Endothelial cell of umbilical vein (primary cell): ENCODE measurements at regions not wholly inside any gene's neighbourhood (a gene's known extent, or its start where the extent isn't known, plus 50 kb on each side); places are given as distances from the start of the nearest gene placed in this dataset.

ENCODE experiments used
- BruUV-seq: library from RNA; stranded (reverse); fragments of 400-500 nt; replicated peaks from 2 replicates; lab custom pipeline; 2021; lab: Mats Ljungman, UMichigan
- CTCF ChIA-PET: fragments of 300-600, 350-600 bp; sonication (Branson Sonifier 250); formaldehyde crosslinking; loops from one replicate; lab custom pipeline; 2021; ENCODE audit warnings: antibody characterized with exemption, inconsistent platforms; lab: Charles Lee
- POLR2A ChIA-PET: fragments of 300-600, 350-600 bp; sonication (Branson Sonifier 250); formaldehyde crosslinking; loops from one replicate; lab custom pipeline; 2021; ENCODE audit warnings: antibody characterized with exemption, inconsistent platforms; lab: Charles Lee
- DNase-seq: peaks from one replicate; pipeline ENCODE4 v3.0.0-alpha.2; 2011; ENCODE audit warnings: low read depth, low spot score
- FAIRE-seq: peaks from 2 replicates; lab custom pipeline; 2011; peaks lifted over from hg19 to GRCh38; lab: Jason Lieb, UNC
- H2AFZ ChIP-seq: 2 replicates; pipeline ENCODE4 v1.6.0; 2012; ENCODE audit warnings: low read depth, low read length, control low read depth, inconsistent platforms
- H3K27ac ChIP-seq: 2 replicates; pipeline ENCODE4 v1.5.1; 2011; ENCODE audit warnings: low read depth, mild to moderate bottlenecking, control low read depth, low read length, moderate library complexity; ENCODE audit not compliant: insufficient read depth
- H3K27me3 ChIP-seq, 2 experiments: 2 replicates each; pipeline versions ENCODE4 v1.6.0 to v1.6.1; 2011; ENCODE audit warnings: low read length in 2 of 2, mixed read lengths in 1 of 2; ENCODE audit not compliant: control insufficient read depth in 2 of 2, insufficient read depth in 2 of 2
- H3K36me3 ChIP-seq, 2 experiments: 2 replicates in 1 of 2; 3 replicates in 1 of 2; pipeline ENCODE4 v1.5.1; 2011; ENCODE audit warnings: low read length in 2 of 2, mild to moderate bottlenecking in 1 of 2, moderate library complexity in 1 of 2; ENCODE audit not compliant: control insufficient read depth in 2 of 2, insufficient read depth in 2 of 2; ENCODE audit errors: extremely low read depth in 1 of 2
- H3K4me1 ChIP-seq: 3 replicates; pipeline ENCODE4 v1.5.1; 2011; ENCODE audit warnings: mild to moderate bottlenecking, low read length; ENCODE audit not compliant: control insufficient read depth, insufficient read depth; ENCODE audit errors: extremely low read depth
- H3K4me2 ChIP-seq: 2 replicates; pipeline ENCODE4 v1.6.1; 2011; ENCODE audit warnings: low read length, control low read depth, mixed read lengths; ENCODE audit not compliant: insufficient read depth
- H3K4me3 ChIP-seq, 3 experiments: fragments of 200-600 bp in 1 of 3; sonication (generic), shearing (Covaris generic) in 1 of 3; replicated peaks in 1 of 3; 2 replicates each; pipeline ENCODE4 v1.5.1; 2011 to 2016; ENCODE audit warnings: control low read depth in 3 of 3, low read length in 3 of 3, mild to moderate bottlenecking in 2 of 3, inconsistent platforms in 1 of 3, low read depth in 1 of 3, moderate library complexity in 1 of 3; ENCODE audit not compliant: insufficient read depth in 1 of 3
- H3K79me2 ChIP-seq: 2 replicates; pipeline ENCODE4 v1.6.0; 2012; ENCODE audit warnings: low read length, inconsistent platforms; ENCODE audit not compliant: control insufficient read depth, insufficient read depth
- H3K9ac ChIP-seq: replicated peaks from 2 replicates; pipeline ENCODE3; 2011; ENCODE audit warnings: low read length, control low read depth; ENCODE audit not compliant: insufficient read depth; ENCODE audit errors: extremely low read depth
- H3K9me1 ChIP-seq: replicated peaks from 3 replicates; pipeline ENCODE4 v1.6.0; 2011; ENCODE audit warnings: mild to moderate bottlenecking, low read length; ENCODE audit not compliant: control insufficient read depth, insufficient read depth; ENCODE audit errors: extremely low read depth
- H3K9me3 ChIP-seq: replicated peaks from 2 replicates; pipeline ENCODE4 v1.5.1; 2012; ENCODE audit warnings: low read length, inconsistent platforms; ENCODE audit not compliant: control insufficient read depth, insufficient read depth
- H4K20me1 ChIP-seq: replicated peaks from 2 replicates; pipeline ENCODE3; 2011; ENCODE audit warnings: mild to moderate bottlenecking, low read length; ENCODE audit not compliant: control insufficient read depth, insufficient read depth; ENCODE audit errors: extremely low read depth
- CTCF ChIP-seq, 2 donors: IDR thresholded peaks; 1 replicate in 1 of 2; 2 replicates in 1 of 2; pipeline ENCODE4 v1.5.1; 2011; ENCODE audit warnings: low read length in 2 of 2, mild to moderate bottlenecking in 2 of 2, moderate library complexity in 2 of 2, control low read depth in 1 of 2, inconsistent platforms in 1 of 2, low read depth in 1 of 2; ENCODE audit not compliant: insufficient read depth in 1 of 2; ENCODE audit errors: extremely low read depth in 1 of 2
- EZH2 ChIP-seq: IDR thresholded peaks from 2 replicates; pipeline ENCODE4 v1.6.1; 2012; ENCODE audit warnings: borderline replicate concordance, low read depth, mild to moderate bottlenecking, moderate library complexity, low read length, inconsistent platforms; ENCODE audit not compliant: severe bottlenecking
- FOS ChIP-seq: IDR thresholded peaks from 2 replicates; pipeline ENCODE4 v1.6.1; 2011; ENCODE audit warnings: mild to moderate bottlenecking, low read length, moderate library complexity, borderline replicate concordance; ENCODE audit not compliant: insufficient read depth
- GATA2 ChIP-seq: IDR thresholded peaks from 2 replicates; pipeline ENCODE4 v1.7.0; 2011; ENCODE audit warnings: low read depth, mild to moderate bottlenecking, moderate library complexity, mixed read lengths, low read length; ENCODE audit not compliant: insufficient read length, insufficient read depth
- JUN ChIP-seq: IDR thresholded peaks from 2 replicates; pipeline ENCODE4 v1.6.1; 2011; ENCODE audit warnings: borderline replicate concordance, low read depth; ENCODE audit not compliant: insufficient read length, insufficient read depth
- MAX ChIP-seq: IDR thresholded peaks from 2 replicates; pipeline ENCODE4 v1.6.1; 2011; ENCODE audit not compliant: insufficient read depth, insufficient read length
- MYC ChIP-seq: IDR thresholded peaks from one replicate; pipeline ENCODE4 v1.6.1; 2011; ENCODE audit warnings: mild to moderate bottlenecking, low read depth, low read length
- POLR2A ChIP-seq: IDR thresholded peaks from 2 replicates; pipeline ENCODE4 v1.6.1; 2012; ENCODE audit warnings: low read depth, mild to moderate bottlenecking, control low read depth, low read length
- POLR2AphosphoS5 ChIP-seq: IDR thresholded peaks from 2 replicates; pipeline ENCODE4 v1.6.1; 2012; ENCODE audit warnings: low read depth, mild to moderate bottlenecking, control low read depth, low read length, moderate library complexity; ENCODE audit not compliant: insufficient read depth
- dilution Hi-C: fragments of 300-500 bp; cut with MboI; formaldehyde crosslinking; loops from one replicate; pipeline ENCODE4 v1.15.0; 2019; ENCODE audit warnings: low sequenced_read_pairs; ENCODE audit not compliant: extremely low pct_ligation_motif_present
- intact Hi-C: fragments of 100-400 bp; cut with micrococcal nuclease; formaldehyde crosslinking; loops from one replicate; pipeline ENCODE4 v1.10.0; 2022

- Histone ChIP-seq H3K27me3 (no peaks in the 10 kb centered on the region), H4K20me1 (no peaks in the 10 kb centered on the region), H3K4me1 (no peaks in the 10 kb centered on the region), H2AFZ (no peak overlapping the region), H3K9me3 (peaks cover 2% of the 10 kb centered on the region), H3K27ac (no peak overlapping the region), H3K36me3 (no peaks in the 10 kb centered on the region), H3K4me3 (no peak overlapping the region), H3K9me1 (no peaks in the 10 kb centered on the region), H3K4me2 (no peak overlapping the region), H3K9ac (no peak overlapping the region), H3K79me2 (no peaks in the 10 kb centered on the region)
- no peak for DNase-seq
- TF ChIP-seq EZH2 (no peak), POLR2AphosphoS5 (no peak), JUN (no peak), FOS (no peak), POLR2A (no peak), GATA2 (no peak), MYC (no peak), MAX (no peak), CTCF (IDR thresholded peaks at IDR 0.05; ENCODE audit: extremely low read depth in 1 of 2, insufficient read depth in 1 of 2, low read depth in 1 of 2, low read length in 2 of 2) (no peak)
- no TSS peak for BruUV-seq
- intact Hi-C loops (no loop called here), dilution Hi-C loops (no loop called here)
- POLR2A ChIA-PET, result no interaction called here
- CTCF ChIA-PET, result no interaction called here
- FAIRE-seq, result no peak
These were observed 859.4 kb downstream of the TYW1 start for GRCh38 chr7:67856046-67856445.
